Mammary epithelial cell (primary cell): ENCODE measurements at regions not wholly inside any gene's neighbourhood (a gene's known extent, or its start where the extent isn't known, plus 50 kb on each side); places are given as distances from the start of the nearest gene placed in this dataset.

Experiments
- EZH2 ChIP-seq: IDR thresholded peaks from 2 replicates; pipeline ENCODE4 v1.6.1; 2012; ENCODE audit warnings: low read length, inconsistent platforms, borderline replicate concordance
- TF ChIP-seq, protein P1 (sequence below), 2 donors: IDR thresholded peaks in 1 of 2; conservative IDR thresholded peaks in 1 of 2; 2 replicates each; pipeline ENCODE4 v1.5.1; 2011 to 2012; ENCODE audit warnings: inconsistent platforms in 2 of 2, low read length in 2 of 2, mild to moderate bottlenecking in 2 of 2, control low read depth in 1 of 2, low read depth in 1 of 2; ENCODE audit not compliant: insufficient read depth in 1 of 2; ENCODE audit errors: extremely low read depth in 1 of 2

DNA sequence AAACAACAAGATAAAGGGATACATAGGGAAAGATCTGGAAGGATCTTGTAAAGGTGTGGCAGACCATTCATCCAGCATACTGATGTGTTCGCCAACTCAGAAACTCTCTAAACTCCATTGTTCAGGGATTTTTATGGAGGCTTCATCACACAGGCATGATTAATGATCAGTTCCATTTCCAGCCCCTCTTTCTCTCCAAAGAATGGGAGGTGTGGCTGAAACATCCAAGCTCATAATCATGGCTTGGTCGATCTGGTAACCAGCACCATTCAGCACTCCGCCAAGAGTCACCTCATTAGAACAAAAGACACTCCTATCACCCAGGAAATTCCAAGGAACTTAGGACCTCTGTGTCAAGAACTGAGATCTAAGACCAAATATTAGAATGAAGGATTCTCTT is 180.6 kb upstream of the RNPC3 start:
- no peak for TF ChIP-seq EZH2
- TF ChIP-seq, protein P1, sequence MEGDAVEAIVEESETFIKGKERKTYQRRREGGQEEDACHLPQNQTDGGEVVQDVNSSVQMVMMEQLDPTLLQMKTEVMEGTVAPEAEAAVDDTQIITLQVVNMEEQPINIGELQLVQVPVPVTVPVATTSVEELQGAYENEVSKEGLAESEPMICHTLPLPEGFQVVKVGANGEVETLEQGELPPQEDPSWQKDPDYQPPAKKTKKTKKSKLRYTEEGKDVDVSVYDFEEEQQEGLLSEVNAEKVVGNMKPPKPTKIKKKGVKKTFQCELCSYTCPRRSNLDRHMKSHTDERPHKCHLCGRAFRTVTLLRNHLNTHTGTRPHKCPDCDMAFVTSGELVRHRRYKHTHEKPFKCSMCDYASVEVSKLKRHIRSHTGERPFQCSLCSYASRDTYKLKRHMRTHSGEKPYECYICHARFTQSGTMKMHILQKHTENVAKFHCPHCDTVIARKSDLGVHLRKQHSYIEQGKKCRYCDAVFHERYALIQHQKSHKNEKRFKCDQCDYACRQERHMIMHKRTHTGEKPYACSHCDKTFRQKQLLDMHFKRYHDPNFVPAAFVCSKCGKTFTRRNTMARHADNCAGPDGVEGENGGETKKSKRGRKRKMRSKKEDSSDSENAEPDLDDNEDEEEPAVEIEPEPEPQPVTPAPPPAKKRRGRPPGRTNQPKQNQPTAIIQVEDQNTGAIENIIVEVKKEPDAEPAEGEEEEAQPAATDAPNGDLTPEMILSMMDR (conservative IDR thresholded peaks at IDR 0.05 in 1 of 2, IDR thresholded peaks at IDR 0.05 in 1 of 2; ENCODE audit: extremely low read depth in 1 of 2, insufficient read depth in 1 of 2, low read depth in 1 of 2, low read length in 2 of 2) = no peak
